ENCODE measurements at regions not wholly inside any gene's neighbourhood (a gene's known extent, or its start where the extent isn't known, plus 50 kb on each side); places are given as distances from the start of the nearest gene placed in this dataset.

DNA sequence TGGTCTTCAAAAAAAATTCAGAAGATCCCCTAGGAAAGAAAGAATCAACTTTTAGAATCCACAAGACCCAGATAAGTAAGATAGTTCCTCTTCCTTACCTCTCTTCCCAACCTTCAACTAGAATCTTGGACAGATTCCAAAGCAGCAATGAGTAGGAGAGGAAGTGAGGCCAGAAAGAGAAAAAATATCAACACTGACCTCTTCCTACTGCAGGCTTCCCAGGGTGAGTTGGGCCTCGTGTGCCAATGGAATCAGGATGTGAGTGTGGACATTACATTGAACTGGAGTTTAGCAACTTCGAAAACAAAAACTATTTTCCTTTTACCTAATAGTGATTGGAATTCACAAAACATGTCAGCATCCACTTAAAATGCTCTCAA, 102.5 kb upstream of the PIEZO2 start:
- Mint-ChIP-seq H3K4me1 (no peaks in the 10 kb centered on the region; the same call in 2 of the 3 replicates), H3K27me3 (ENCODE audit: insufficient read depth, low read depth, poor library complexity) (peaks cover 3% of the 10 kb centered on the region)

DNA sequence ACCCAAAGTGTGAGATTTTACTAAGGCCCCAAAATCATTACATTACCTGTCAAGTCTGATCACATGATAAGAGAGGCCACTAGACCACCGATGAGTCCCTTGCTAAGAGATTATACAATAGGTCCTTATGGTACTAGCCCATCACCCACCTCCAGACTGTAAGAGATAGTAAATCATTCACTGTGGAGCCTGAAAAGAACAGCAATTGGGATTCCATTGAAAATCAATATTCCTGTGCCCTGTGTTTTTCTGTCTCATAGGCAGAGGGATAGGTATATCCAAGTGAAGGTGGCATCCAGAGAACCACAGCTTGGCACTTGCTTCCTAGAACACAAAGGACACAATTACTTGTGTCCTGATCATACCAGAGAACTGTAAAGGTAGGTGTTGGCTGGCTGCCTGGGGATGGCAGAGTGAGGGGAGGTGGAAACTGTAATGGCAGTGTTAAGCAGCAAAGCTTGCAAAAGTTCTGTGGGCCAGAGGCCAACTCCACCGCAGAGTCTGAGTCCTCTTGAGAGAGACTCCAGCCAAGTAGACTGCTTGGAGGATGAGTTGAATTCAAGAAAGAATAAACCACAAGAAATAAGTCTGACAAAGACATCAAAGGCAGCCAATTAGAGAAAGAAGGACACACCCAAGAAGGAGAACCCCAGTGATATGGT, 102.0 kb upstream of the PIEZO2 start:
- Mint-ChIP-seq H3K4me3 (no peak overlapping the region), H3K27me3 (ENCODE audit: insufficient read depth, low read depth, poor library complexity) (peaks cover 3% of the 10 kb centered on the region), H3K4me1 (no peaks in the 10 kb centered on the region; the same call in 2 of the 3 replicates), H3K36me3 (ENCODE audit: low read depth) (no peaks in the 10 kb centered on the region), H3K9me3 (no peaks in the 10 kb centered on the region), H3K27ac (no peak overlapping the region)
- H3K4me3 ChIP-seq = no peak overlapping the region
- H3K4me1 ChIP-seq (ENCODE audit: insufficient read depth) = no peaks in the 10 kb centered on the region
- ATAC-seq (no peak), DNase-seq (ENCODE audit: low spot score) (no peak)
- H3K27me3 ChIP-seq (ENCODE audit: insufficient read depth) = no peaks in the 10 kb centered on the region
- peaks cover 4% of the 10 kb centered on the region for H3K9me2 ChIP-seq (ENCODE audit: insufficient read depth)
- no peaks in the 10 kb centered on the region for H3K79me2 ChIP-seq (replicated peaks; ENCODE audit: insufficient read depth)
- no peak overlapping the region for H3K4me2 ChIP-seq
- no peak overlapping the region for H3K27ac ChIP-seq (ENCODE audit: low read depth)
- H4K20me1 ChIP-seq (replicated peaks; ENCODE audit: insufficient read depth) = no peaks in the 10 kb centered on the region
- no peak overlapping the region; the same call in 1 of the 2 replicates for H2AFZ ChIP-seq
- no peaks in the 10 kb centered on the region for H3F3A ChIP-seq (replicated peaks; ENCODE audit: low read depth)
- no peaks in the 10 kb centered on the region for H3K36me3 ChIP-seq (ENCODE audit: insufficient read depth)
- TF ChIP-seq EZH2phosphoT487 (IDR thresholded peaks at IDR 0.05; ENCODE audit: unreplicated experiment) = no peak
- no peak for TF ChIP-seq NANOG (IDR thresholded peaks at IDR 0.05; ENCODE audit: borderline replicate concordance)
- TF ChIP-seq ZNF331 (CRISPR knock-in tag; IDR thresholded peaks at IDR 0.05; ENCODE audit: low read depth) = no peak
- no peak for TF ChIP-seq ZNF114 (CRISPR knock-in tag; IDR thresholded peaks at IDR 0.05)
- TF ChIP-seq JUNB (IDR thresholded peaks at IDR 0.05; ENCODE audit: unreplicated experiment) = no peak
- TF ChIP-seq, protein P1, sequence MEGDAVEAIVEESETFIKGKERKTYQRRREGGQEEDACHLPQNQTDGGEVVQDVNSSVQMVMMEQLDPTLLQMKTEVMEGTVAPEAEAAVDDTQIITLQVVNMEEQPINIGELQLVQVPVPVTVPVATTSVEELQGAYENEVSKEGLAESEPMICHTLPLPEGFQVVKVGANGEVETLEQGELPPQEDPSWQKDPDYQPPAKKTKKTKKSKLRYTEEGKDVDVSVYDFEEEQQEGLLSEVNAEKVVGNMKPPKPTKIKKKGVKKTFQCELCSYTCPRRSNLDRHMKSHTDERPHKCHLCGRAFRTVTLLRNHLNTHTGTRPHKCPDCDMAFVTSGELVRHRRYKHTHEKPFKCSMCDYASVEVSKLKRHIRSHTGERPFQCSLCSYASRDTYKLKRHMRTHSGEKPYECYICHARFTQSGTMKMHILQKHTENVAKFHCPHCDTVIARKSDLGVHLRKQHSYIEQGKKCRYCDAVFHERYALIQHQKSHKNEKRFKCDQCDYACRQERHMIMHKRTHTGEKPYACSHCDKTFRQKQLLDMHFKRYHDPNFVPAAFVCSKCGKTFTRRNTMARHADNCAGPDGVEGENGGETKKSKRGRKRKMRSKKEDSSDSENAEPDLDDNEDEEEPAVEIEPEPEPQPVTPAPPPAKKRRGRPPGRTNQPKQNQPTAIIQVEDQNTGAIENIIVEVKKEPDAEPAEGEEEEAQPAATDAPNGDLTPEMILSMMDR (conservative IDR thresholded peaks at IDR 0.05; ENCODE audit: low read depth in 2 of 2) = no peak
- TF ChIP-seq, protein P2, sequence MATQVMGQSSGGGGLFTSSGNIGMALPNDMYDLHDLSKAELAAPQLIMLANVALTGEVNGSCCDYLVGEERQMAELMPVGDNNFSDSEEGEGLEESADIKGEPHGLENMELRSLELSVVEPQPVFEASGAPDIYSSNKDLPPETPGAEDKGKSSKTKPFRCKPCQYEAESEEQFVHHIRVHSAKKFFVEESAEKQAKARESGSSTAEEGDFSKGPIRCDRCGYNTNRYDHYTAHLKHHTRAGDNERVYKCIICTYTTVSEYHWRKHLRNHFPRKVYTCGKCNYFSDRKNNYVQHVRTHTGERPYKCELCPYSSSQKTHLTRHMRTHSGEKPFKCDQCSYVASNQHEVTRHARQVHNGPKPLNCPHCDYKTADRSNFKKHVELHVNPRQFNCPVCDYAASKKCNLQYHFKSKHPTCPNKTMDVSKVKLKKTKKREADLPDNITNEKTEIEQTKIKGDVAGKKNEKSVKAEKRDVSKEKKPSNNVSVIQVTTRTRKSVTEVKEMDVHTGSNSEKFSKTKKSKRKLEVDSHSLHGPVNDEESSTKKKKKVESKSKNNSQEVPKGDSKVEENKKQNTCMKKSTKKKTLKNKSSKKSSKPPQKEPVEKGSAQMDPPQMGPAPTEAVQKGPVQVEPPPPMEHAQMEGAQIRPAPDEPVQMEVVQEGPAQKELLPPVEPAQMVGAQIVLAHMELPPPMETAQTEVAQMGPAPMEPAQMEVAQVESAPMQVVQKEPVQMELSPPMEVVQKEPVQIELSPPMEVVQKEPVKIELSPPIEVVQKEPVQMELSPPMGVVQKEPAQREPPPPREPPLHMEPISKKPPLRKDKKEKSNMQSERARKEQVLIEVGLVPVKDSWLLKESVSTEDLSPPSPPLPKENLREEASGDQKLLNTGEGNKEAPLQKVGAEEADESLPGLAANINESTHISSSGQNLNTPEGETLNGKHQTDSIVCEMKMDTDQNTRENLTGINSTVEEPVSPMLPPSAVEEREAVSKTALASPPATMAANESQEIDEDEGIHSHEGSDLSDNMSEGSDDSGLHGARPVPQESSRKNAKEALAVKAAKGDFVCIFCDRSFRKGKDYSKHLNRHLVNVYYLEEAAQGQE (IDR thresholded peaks at IDR 0.05; ENCODE audit: unreplicated experiment) = no peak

More for the DNA sequence above, 102.5 kb upstream of the PIEZO2 start:
- ATAC-seq (no peak), DNase-seq (ENCODE audit: low spot score) (no peak)
- H3K4me3 Mint-ChIP-seq = no peak overlapping the region
- Histone ChIP-seq H3K9me2 (ENCODE audit: insufficient read depth) (peaks cover 4% of the 10 kb centered on the region), H3K27me3 (ENCODE audit: insufficient read depth) (no peaks in the 10 kb centered on the region), H3K4me1 (ENCODE audit: insufficient read depth) (no peaks in the 10 kb centered on the region), H3K79me2 (replicated peaks; ENCODE audit: insufficient read depth) (no peaks in the 10 kb centered on the region), H3K4me2 (no peak overlapping the region), H3K27ac (ENCODE audit: low read depth) (no peak overlapping the region), H3K4me3 (no peak overlapping the region), H3K36me3 (ENCODE audit: insufficient read depth) (no peaks in the 10 kb centered on the region), H2AFZ (peak overlapping the region; percentile 47; the same call in 1 of the 2 replicates), H4K20me1 (replicated peaks; ENCODE audit: insufficient read depth) (no peaks in the 10 kb centered on the region), H3F3A (replicated peaks; ENCODE audit: low read depth) (no peaks in the 10 kb centered on the region)
- H3K36me3 Mint-ChIP-seq (ENCODE audit: low read depth) = no peaks in the 10 kb centered on the region
- H3K9me3 Mint-ChIP-seq = no peaks in the 10 kb centered on the region
- H3K27ac Mint-ChIP-seq = no peak overlapping the region
- no peak for TF ChIP-seq EZH2phosphoT487 (IDR thresholded peaks at IDR 0.05; ENCODE audit: unreplicated experiment)
- TF ChIP-seq CREB1 (CRISPR knock-in tag; IDR thresholded peaks at IDR 0.05; ENCODE audit: low read depth) = no peak
- TF ChIP-seq JUNB (IDR thresholded peaks at IDR 0.05; ENCODE audit: unreplicated experiment) = no peak
- TF ChIP-seq, protein P3, sequence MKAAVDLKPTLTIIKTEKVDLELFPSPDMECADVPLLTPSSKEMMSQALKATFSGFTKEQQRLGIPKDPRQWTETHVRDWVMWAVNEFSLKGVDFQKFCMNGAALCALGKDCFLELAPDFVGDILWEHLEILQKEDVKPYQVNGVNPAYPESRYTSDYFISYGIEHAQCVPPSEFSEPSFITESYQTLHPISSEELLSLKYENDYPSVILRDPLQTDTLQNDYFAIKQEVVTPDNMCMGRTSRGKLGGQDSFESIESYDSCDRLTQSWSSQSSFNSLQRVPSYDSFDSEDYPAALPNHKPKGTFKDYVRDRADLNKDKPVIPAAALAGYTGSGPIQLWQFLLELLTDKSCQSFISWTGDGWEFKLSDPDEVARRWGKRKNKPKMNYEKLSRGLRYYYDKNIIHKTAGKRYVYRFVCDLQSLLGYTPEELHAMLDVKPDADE (IDR thresholded peaks at IDR 0.05) = no peak
- TF ChIP-seq NANOG (IDR thresholded peaks at IDR 0.05; ENCODE audit: borderline replicate concordance) = no peak
- no peak for TF ChIP-seq EZH2 (IDR thresholded peaks at IDR 0.05; ENCODE audit: low read depth, unreplicated experiment)
- TF ChIP-seq ZNF114 (CRISPR knock-in tag; IDR thresholded peaks at IDR 0.05) = no peak
